Loucy (cell line): ENCODE measurements at regions not wholly inside any gene's neighbourhood (a gene's known extent, or its start where the extent isn't known, plus 50 kb on each side); places are given as distances from the start of the nearest gene placed in this dataset.

Experiments
- H2AFZ ChIP-seq: fragments of 200-600 bp; sonication (generic); 2 replicates; pipeline ENCODE4 v1.6.0; 2016; ENCODE audit warnings: antibody characterized with exemption, mild to moderate bottlenecking, low read length, moderate library complexity
- H3F3A ChIP-seq: fragments of 200-600 bp; 2 replicates; pipeline ENCODE4 v1.6.0; 2016; ENCODE audit warnings: antibody characterized with exemption, low read depth, mild to moderate bottlenecking
- H3K27me3 ChIP-seq: fragments of 200-600 bp; sonication (generic); 2 replicates; pipeline ENCODE4 v1.6.1; 2014; ENCODE audit warnings: low read length, mild to moderate bottlenecking; ENCODE audit not compliant: insufficient read depth, poor library complexity, severe bottlenecking
- H3K36me3 ChIP-seq: fragments of 200-600 bp; sonication (generic); 2 replicates; pipeline ENCODE4 v1.6.1; 2016; ENCODE audit warnings: low read length; ENCODE audit not compliant: insufficient read depth
- H3K4me1 ChIP-seq: fragments of 200-600 bp; sonication (generic); 2 replicates; pipeline ENCODE4 v1.5.1; 2014; ENCODE audit warnings: low read length, mild to moderate bottlenecking; ENCODE audit not compliant: insufficient read depth, poor library complexity, severe bottlenecking
- H3K4me2 ChIP-seq: fragments of 200-600 bp; sonication (generic); 2 replicates; pipeline ENCODE4 v1.6.0; 2014; ENCODE audit warnings: antibody characterized with exemption, low read length, low read depth, mild to moderate bottlenecking; ENCODE audit not compliant: poor library complexity, severe bottlenecking
- H3K4me3 ChIP-seq: fragments of 200-600 bp; sonication (generic); 2 replicates; pipeline ENCODE4 v1.5.1; 2014; ENCODE audit warnings: low read length, mild to moderate bottlenecking, mixed read lengths; ENCODE audit not compliant: poor library complexity, severe bottlenecking
- H3K79me2 ChIP-seq: fragments of 200-600 bp; sonication (generic); 2 replicates; pipeline ENCODE4 v1.6.1; 2014; ENCODE audit warnings: low read length; ENCODE audit not compliant: insufficient read depth
- H3K9ac ChIP-seq: fragments of 200-600 bp; sonication (generic); 2 replicates; pipeline ENCODE4 v1.6.0; 2014; ENCODE audit warnings: mild to moderate bottlenecking, low read depth, low read length, moderate library complexity; ENCODE audit not compliant: poor library complexity, severe bottlenecking
- H3K9me2 ChIP-seq: fragments of 200-600 bp; sonication (generic); replicated peaks from 2 replicates; pipeline ENCODE4 v1.6.1; 2016; ENCODE audit warnings: low read depth, low read length, mixed read lengths
- H3K9me3 ChIP-seq: fragments of 200-600 bp; sonication (generic); 2 replicates; pipeline ENCODE4 v1.6.1; 2014; ENCODE audit warnings: mild to moderate bottlenecking, antibody characterized with exemption, low read length, low read depth; ENCODE audit not compliant: insufficient read depth
- H4K20me1 ChIP-seq: fragments of 200-600 bp; sonication (generic); 2 replicates; pipeline ENCODE4 v1.6.0; 2014; ENCODE audit warnings: antibody characterized with exemption, low read length, mild to moderate bottlenecking; ENCODE audit not compliant: insufficient read depth, poor library complexity, severe bottlenecking
- EZH2phosphoT487 ChIP-seq: fragments of 200-600 bp; IDR thresholded peaks from 2 replicates; pipeline ENCODE4 v1.6.1; 2018; ENCODE audit warnings: antibody characterized with exemption, mild to moderate bottlenecking, moderate library complexity, borderline replicate concordance
- TF ChIP-seq, protein P1 (sequence below): fragments of 200-600 bp; sonication (generic); conservative IDR thresholded peaks from 2 replicates; pipeline ENCODE4 v1.5.1; 2014; ENCODE audit warnings: mild to moderate bottlenecking, antibody characterized with exemption, low read length

DNA sequence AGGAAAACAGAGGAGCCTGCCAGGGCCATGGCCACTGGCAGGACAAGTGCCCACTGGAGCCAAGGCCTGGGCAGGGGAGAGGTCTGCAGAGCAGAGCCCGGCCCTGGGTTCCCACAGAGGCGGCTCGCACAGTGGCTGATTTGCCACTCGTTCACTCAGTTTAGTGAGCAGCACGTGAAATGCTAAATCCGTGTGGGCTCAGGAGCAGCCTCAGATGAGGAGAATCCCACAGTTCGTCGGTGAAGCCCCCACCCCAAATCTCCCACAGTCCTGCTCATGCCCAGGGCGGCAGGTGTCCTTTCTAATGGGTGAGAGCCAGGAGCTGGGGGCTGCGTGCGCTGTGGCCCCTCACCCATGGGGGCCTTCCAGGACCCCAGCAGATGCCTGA lies 107.7 kb upstream of the FAM20C start:
- no peaks in the 10 kb centered on the region for H3K27me3 ChIP-seq
- no peaks in the 10 kb centered on the region; the same call in 1 of the 2 replicates for H3K9me3 ChIP-seq
- no peaks in the 10 kb centered on the region for H3K36me3 ChIP-seq
- no peak for TF ChIP-seq EZH2phosphoT487
- TF ChIP-seq, protein P1, sequence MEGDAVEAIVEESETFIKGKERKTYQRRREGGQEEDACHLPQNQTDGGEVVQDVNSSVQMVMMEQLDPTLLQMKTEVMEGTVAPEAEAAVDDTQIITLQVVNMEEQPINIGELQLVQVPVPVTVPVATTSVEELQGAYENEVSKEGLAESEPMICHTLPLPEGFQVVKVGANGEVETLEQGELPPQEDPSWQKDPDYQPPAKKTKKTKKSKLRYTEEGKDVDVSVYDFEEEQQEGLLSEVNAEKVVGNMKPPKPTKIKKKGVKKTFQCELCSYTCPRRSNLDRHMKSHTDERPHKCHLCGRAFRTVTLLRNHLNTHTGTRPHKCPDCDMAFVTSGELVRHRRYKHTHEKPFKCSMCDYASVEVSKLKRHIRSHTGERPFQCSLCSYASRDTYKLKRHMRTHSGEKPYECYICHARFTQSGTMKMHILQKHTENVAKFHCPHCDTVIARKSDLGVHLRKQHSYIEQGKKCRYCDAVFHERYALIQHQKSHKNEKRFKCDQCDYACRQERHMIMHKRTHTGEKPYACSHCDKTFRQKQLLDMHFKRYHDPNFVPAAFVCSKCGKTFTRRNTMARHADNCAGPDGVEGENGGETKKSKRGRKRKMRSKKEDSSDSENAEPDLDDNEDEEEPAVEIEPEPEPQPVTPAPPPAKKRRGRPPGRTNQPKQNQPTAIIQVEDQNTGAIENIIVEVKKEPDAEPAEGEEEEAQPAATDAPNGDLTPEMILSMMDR, result no peak
- no peak overlapping the region for H2AFZ ChIP-seq
- no peak overlapping the region for H3K4me2 ChIP-seq
- no peaks in the 10 kb centered on the region for H3F3A ChIP-seq
- H3K4me3 ChIP-seq, result no peak overlapping the region
- peaks cover 23% of the 10 kb centered on the region for H3K4me1 ChIP-seq
- no peaks in the 10 kb centered on the region for H4K20me1 ChIP-seq
- H3K79me2 ChIP-seq, result no peaks in the 10 kb centered on the region
- H3K9ac ChIP-seq, result no peak overlapping the region
- no peaks in the 10 kb centered on the region for H3K9me2 ChIP-seq

DNA sequence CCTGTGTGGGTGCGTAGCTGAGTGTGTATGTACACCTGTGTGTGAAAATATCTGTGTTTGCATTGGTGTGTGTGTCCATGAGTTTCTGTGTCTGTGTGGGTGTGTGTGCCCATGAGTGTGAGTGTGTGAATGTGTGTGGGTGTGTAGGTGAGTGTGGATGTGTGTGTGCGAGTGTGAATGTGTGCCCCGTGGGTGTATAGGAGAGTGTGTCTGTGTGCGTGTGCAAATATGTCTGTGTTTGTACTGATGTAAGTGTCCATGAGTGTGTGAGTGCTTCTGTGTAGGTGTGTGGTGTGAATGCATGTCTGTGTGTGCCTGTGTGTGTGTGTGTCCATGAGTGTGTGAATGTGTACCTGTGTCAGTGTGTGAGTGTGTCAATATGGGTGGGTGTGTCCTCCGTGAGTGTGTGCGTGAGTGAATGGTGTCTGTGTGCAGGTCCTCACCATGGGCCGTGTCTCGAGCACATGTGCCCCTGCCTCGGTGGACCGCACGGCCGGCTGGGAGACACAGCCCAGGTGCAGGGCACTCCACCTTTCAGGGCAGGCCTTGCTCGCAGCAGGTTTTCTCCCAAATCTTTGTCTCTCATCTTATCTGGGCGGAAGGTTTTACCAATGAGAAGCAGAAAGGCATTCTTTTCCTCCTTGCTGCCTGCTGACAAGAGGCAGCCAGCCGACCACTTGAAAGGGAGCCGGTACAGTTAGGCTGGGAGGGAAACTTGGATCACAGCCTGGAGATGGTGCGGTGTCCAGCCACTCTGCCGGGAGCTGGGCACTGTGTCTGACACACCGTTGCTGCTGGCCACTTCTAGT lies 107.1 kb upstream of the FAM20C start:
- H3K4me1 ChIP-seq, result peaks cover 30% of the 10 kb centered on the region
- no peak overlapping the region for H3K4me3 ChIP-seq
- H3K4me2 ChIP-seq, result no peak overlapping the region
- H4K20me1 ChIP-seq, result no peaks in the 10 kb centered on the region
- no peaks in the 10 kb centered on the region for H3F3A ChIP-seq
- no peaks in the 10 kb centered on the region for H3K27me3 ChIP-seq
- no peaks in the 10 kb centered on the region for H3K36me3 ChIP-seq
- H3K9ac ChIP-seq, result no peak overlapping the region
- no peaks in the 10 kb centered on the region for H3K79me2 ChIP-seq
- no peak overlapping the region for H2AFZ ChIP-seq
- no peaks in the 10 kb centered on the region for H3K9me2 ChIP-seq
- no peak for TF ChIP-seq EZH2phosphoT487
- TF ChIP-seq, protein P1, result no peak
- no peaks in the 10 kb centered on the region; the same call in 1 of the 2 replicates for H3K9me3 ChIP-seq

DNA sequence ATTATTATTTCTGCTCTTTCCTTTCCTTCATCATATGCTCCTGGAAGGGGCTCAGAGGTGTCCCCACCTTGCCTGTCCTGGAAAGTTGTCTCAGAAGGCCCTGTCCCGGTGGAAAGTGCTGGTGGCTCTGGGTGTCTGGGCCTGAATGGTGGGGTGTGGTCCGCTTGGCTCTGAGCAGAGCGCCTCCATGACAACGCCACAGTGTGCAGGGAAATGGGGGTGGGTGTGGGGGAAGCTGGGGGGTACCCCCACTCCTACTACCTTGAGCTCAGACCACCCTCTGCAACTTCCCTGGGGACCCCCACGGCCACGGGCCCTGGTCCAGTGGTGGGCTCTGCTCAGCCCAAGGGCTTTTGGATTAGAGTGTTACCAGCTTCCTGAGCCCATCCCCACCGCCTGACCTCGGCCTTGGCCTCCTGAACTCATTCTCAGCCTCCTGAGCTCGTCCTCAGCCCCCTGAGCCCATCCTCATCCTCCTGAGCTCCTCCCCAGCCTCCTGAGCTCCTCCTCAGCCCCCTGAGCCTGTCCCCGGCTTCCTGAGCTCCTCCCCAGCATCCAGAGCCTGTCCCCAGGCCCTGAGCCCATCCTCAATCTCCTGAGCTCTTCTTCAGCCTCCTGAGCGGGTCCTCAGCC lies 106.4 kb upstream of the FAM20C start:
- Histone ChIP-seq H3K4me1 (peaks cover 37% of the 10 kb centered on the region), H3K9me3 (no peaks in the 10 kb centered on the region; the same call in 1 of the 2 replicates), H3K36me3 (no peaks in the 10 kb centered on the region), H3K4me2 (no peak overlapping the region), H3K4me3 (no peak overlapping the region), H2AFZ (no peak overlapping the region), H4K20me1 (no peaks in the 10 kb centered on the region), H3F3A (no peaks in the 10 kb centered on the region), H3K9me2 (no peaks in the 10 kb centered on the region), H3K79me2 (no peaks in the 10 kb centered on the region), H3K9ac (no peak overlapping the region), H3K27me3 (no peaks in the 10 kb centered on the region)
- TF ChIP-seq EZH2phosphoT487, result no peak
- TF ChIP-seq, protein P1, result no peak
